GM18499 (cell line): ENCODE measurements at regions not wholly inside any gene's neighbourhood (a gene's known extent, or its start where the extent isn't known, plus 50 kb on each side); places are given as distances from the start of the nearest gene placed in this dataset.
"Not testable (repeated sequence)": the region's sequence is repeated elsewhere in the genome, so short reads cannot be mapped to it uniquely, and the experiment has no call there.

ENCODE experiments used
- ATAC-seq: cut with Tn5 transposase; IDR thresholded peaks from one replicate; pipeline ENCODE4 v1.9.1; 2021; ENCODE audit warnings: moderate number of reproducible peaks; ENCODE audit not compliant: insufficient read depth, unreplicated experiment

GRCh38 chr1:73333847-73334503 lies 864.0 kb downstream of the LRRIQ3 start:
- ATAC-seq, result no peak

GRCh38 chr1:73331726-73332125 lies 866.2 kb downstream of the LRRIQ3 start:
- no peak for ATAC-seq

- ATAC-seq, result no peak
Measured at GRCh38 chr1:73327998-73328397, 870.0 kb downstream of the LRRIQ3 start.

- ATAC-seq, result no peak
Measured at GRCh38 chr1:73327180-73327793, 870.7 kb downstream of the LRRIQ3 start.

- no peak for ATAC-seq
Measured at GRCh38 chr1:73326663-73327062, 871.3 kb downstream of the LRRIQ3 start.

GRCh38 chr1:73310797-73311381 lies 887.1 kb downstream of the LRRIQ3 start:
- ATAC-seq, result no peak

GRCh38 chr1:73306899-73307555 lies 890.9 kb downstream of the LRRIQ3 start:
- ATAC-seq, result no peak

- ATAC-seq, result no peak
Measured at GRCh38 chr1:73273886-73274285, 924.1 kb downstream of the LRRIQ3 start.

GRCh38 chr1:73245196-73245595 lies 952.8 kb downstream of the LRRIQ3 start:
- not testable (repeated sequence) for ATAC-seq

GRCh38 chr1:73218995-73219546 lies 936.7 kb upstream of the NEGR1 start:
- ATAC-seq, result no peak

- no peak for ATAC-seq
Measured at GRCh38 chr1:73205294-73205973, 923.1 kb upstream of the NEGR1 start.

- no peak for ATAC-seq
Measured at GRCh38 chr1:73197972-73198371, 915.6 kb upstream of the NEGR1 start.

- ATAC-seq, result no peak
Measured at GRCh38 chr1:73194965-73195364, 912.6 kb upstream of the NEGR1 start.

GRCh38 chr1:73183581-73183980 lies 901.2 kb upstream of the NEGR1 start:
- ATAC-seq, result not testable (repeated sequence)

- no peak for ATAC-seq
Measured at GRCh38 chr1:73181190-73181540, 898.8 kb upstream of the NEGR1 start.

- no peak for ATAC-seq
Measured at GRCh38 chr1:73180397-73181189, 898.3 kb upstream of the NEGR1 start.

GRCh38 chr1:73176902-73177301 lies 894.6 kb upstream of the NEGR1 start:
- no peak for ATAC-seq

- ATAC-seq, result no peak
Measured at GRCh38 chr1:73167009-73167657, 884.8 kb upstream of the NEGR1 start.

- no peak for ATAC-seq
Measured at GRCh38 chr1:73162564-73162963, 880.2 kb upstream of the NEGR1 start.
